ENCODE measurements at regions not wholly inside any gene's neighbourhood (a gene's known extent, or its start where the extent isn't known, plus 50 kb on each side); places are given as distances from the start of the nearest gene placed in this dataset.

DNA sequence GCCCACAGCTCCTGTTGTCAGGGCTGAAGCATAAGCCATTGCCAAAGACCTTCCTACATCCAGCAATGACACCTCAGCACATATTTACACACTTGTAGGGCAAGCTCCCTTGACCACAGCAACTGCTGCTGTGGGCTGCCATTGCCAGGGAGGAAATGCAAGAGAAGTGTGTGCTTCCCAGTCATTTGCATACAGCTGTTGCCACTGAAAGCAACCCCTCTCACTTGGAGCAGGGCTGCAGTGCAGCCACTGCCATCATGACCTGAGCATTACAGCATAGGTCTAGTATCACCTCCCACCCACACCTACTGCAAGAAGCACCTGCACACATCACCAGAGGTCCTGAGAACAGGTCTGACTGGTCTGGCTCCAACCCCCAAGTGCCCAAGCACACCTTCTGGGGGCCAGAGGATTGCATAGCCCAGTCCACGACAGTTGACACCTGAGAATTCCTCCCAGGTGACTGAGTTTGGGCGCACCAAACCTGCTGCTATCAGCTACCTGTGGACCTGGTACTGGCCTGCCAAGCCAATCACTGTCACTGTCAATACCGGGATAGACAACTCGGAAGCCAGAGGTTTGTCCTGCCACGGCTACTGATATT is 636.5 kb upstream of the SLIT2 start:
- ATAC-seq (no peak), DNase-seq (no peak)
- intact Hi-C loops (cut with DNase I) = no loop called here

DNA sequence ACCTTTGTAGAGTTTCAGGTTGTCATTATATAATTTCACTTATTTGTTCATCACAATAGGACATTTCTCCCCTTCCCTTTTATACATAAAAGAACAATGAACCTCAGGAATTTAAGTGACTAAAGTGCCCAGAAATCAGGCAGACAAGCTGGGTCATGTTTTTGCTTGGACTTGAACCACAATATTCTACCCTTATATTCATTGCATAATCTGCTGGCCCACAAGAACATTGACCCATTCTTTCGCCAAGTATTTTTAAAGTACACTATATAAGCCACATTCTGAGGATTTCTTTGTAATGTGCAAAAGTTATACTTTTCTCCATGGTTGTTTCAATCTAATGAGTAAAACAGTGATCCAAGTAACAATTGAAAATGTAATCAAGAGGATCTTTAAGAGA is 637.5 kb upstream of the SLIT2 start:
- Histone ChIP-seq H3K4me1 (no peaks in the 10 kb centered on the region), H3K9me3 (peaks cover 0 to 14% (median 0%) of the 10 kb centered on the region in 3 donors), H3K27me3 (no peaks in the 10 kb centered on the region), H3K36me3 (replicated peaks in 1 of 2; ENCODE audit: insufficient read depth in 1 of 2, low read depth in 2 of 2) (no peaks in the 10 kb centered on the region), H3K4me3 (no peak overlapping the region), H3K27ac (no peak overlapping the region)
- intact Hi-C loops (cut with DNase I) = no loop called here
- WGBS, 2 donors = 64 to 65% methylated on average over 1 of the region's 1 CpG
- no peak for DNase-seq
- no peak for TF ChIP-seq POLR2A (IDR thresholded peaks at IDR 0.05)
- TF ChIP-seq, protein P1, sequence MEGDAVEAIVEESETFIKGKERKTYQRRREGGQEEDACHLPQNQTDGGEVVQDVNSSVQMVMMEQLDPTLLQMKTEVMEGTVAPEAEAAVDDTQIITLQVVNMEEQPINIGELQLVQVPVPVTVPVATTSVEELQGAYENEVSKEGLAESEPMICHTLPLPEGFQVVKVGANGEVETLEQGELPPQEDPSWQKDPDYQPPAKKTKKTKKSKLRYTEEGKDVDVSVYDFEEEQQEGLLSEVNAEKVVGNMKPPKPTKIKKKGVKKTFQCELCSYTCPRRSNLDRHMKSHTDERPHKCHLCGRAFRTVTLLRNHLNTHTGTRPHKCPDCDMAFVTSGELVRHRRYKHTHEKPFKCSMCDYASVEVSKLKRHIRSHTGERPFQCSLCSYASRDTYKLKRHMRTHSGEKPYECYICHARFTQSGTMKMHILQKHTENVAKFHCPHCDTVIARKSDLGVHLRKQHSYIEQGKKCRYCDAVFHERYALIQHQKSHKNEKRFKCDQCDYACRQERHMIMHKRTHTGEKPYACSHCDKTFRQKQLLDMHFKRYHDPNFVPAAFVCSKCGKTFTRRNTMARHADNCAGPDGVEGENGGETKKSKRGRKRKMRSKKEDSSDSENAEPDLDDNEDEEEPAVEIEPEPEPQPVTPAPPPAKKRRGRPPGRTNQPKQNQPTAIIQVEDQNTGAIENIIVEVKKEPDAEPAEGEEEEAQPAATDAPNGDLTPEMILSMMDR (IDR thresholded peaks at IDR 0.05) = no peak
- no peak for ATAC-seq

More for the DNA sequence above, 636.5 kb upstream of the SLIT2 start:
- H3K4me1 ChIP-seq = no peaks in the 10 kb centered on the region
- H3K27me3 ChIP-seq = no peaks in the 10 kb centered on the region
- WGBS, 2 donors = 73 to 77% methylated on average over 4 to 5 of the region's 5 CpGs
- no peaks in the 10 kb centered on the region for H3K36me3 ChIP-seq (replicated peaks in 1 of 2; ENCODE audit: insufficient read depth in 1 of 2, low read depth in 2 of 2)
- no peak overlapping the region for H3K4me3 ChIP-seq
- no peak overlapping the region for H3K27ac ChIP-seq
- H3K9me3 ChIP-seq = peaks cover 0 to 14% (median 0%) of the 10 kb centered on the region in 3 donors
- TF ChIP-seq, protein P1 (IDR thresholded peaks at IDR 0.05) = no peak
- no peak for TF ChIP-seq POLR2A (IDR thresholded peaks at IDR 0.05)

DNA sequence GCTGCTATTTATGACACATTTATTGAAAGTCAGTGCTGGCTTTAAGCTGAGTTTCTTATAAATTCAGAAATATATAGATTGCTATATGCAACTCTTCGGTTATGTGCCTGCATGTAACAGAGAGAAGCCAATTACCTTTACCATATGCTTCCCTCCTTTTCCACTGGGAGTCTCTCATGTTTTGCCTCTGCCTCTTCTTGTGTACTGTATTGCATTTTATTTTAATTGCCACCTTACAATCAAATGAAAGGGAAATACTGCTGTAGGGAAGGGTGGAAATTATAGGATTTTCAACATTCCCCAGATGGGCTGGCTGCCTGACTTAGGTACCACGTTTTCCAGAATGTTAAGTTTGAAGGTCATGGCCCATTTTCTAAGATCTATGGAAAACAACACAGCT is 655.4 kb upstream of the SLIT2 start:
- WGBS, 2 donors = 37 to 49% methylated on average over 2 of the region's 2 CpGs
- no peaks in the 10 kb centered on the region for H3K36me3 ChIP-seq (replicated peaks in 1 of 2; ENCODE audit: insufficient read depth in 1 of 2, low read depth in 2 of 2)
- TF ChIP-seq, protein P1 (IDR thresholded peaks at IDR 0.05) = no peak
- TF ChIP-seq POLR2A (IDR thresholded peaks at IDR 0.05) = no peak
- H3K4me1 ChIP-seq = no peaks in the 10 kb centered on the region
- DNase-seq (no peak), ATAC-seq (no peak)
- H3K9me3 ChIP-seq = no peaks in the 10 kb centered on the region
- H3K27me3 ChIP-seq = no peaks in the 10 kb centered on the region
- H3K4me3 ChIP-seq = no peak overlapping the region
- intact Hi-C loops (cut with DNase I) = no loop called here
- H3K27ac ChIP-seq = no peak overlapping the region

DNA sequence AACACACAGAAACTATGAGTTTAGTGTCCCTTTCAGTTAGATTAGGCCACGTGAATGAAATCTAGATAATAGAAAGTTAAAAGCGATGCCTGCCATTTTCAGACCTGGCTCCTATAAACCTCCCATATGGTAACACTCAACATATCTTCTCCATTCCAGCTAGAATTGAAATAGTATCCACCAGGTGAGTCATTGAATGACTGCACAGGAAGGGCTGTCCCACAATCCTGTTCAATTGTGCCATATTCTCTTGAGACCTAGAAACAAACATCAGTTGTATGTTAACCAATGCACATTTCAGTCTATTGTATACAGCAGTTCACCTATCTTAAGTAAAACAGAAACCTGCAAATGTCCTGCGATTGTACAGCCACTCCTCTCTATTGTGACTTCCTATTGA is 659.3 kb upstream of the SLIT2 start:
- ATAC-seq = no peak
- H3K36me3 ChIP-seq (replicated peaks in 1 of 2; ENCODE audit: insufficient read depth in 1 of 2, low read depth in 2 of 2) = no peaks in the 10 kb centered on the region
- no peak for TF ChIP-seq POLR2A (IDR thresholded peaks at IDR 0.05)
- TF ChIP-seq, protein P1 (IDR thresholded peaks at IDR 0.05) = no peak
- H3K27ac ChIP-seq = no peak overlapping the region
- DNase-seq = no peak
- no peaks in the 10 kb centered on the region for H3K9me3 ChIP-seq
- WGBS, 2 donors = 58 to 67% methylated on average over 3 of the region's 3 CpGs
- H3K27me3 ChIP-seq = no peaks in the 10 kb centered on the region
- intact Hi-C loops (cut with DNase I) = no loop called here
- no peaks in the 10 kb centered on the region for H3K4me1 ChIP-seq
- no peak overlapping the region for H3K4me3 ChIP-seq
